NCI-H2107 (cell line): ENCODE measurements at regions not wholly inside any gene's neighbourhood (a gene's known extent, or its start where the extent isn't known, plus 50 kb on each side); places are given as distances from the start of the nearest gene placed in this dataset.

Source experiments
- DNase-seq: peaks from one replicate; lab custom pipeline; 2025; lab: John Stamatoyannopoulos, UW

DNA sequence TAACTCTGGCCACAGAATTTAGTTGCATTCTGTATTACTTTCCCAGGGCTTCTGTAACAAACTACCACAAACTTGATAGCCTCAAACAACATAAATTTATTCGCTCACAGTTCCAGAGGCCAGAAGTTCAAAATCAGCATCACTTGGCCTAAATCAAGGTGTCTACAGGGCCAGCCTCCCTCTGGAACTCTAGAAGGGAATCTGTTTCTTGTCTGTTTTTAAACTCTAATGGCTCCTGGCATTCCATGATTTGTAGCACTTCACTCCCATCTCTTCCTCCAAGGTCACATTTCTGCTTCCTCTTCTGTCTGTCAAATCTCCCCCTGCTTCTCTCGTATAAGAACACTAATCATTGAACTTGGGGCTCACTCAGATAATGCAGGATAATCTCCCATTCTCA lies 151.9 kb upstream of the ARPP21 start:
- DNase-seq: no peak

DNA sequence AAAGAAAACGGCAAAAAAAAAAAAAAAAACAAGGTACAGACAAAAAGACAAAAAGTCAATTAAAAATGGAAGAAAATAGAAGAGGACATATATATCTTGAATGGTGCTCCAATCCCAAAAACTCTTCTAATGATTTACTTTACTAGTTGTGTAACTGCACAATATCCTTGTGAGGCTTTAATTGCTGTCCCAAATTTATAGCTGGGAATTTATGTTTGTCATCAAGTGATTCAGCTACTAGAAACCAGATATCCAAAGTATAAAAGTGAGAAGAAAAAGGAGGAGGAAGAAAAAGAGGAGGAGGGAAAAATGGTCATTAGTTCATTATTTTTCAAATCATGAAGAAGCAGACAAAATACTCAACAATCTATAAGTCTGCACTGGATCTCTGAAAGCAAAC lies 150.8 kb upstream of the ARPP21 start:
- no peak for DNase-seq

DNA sequence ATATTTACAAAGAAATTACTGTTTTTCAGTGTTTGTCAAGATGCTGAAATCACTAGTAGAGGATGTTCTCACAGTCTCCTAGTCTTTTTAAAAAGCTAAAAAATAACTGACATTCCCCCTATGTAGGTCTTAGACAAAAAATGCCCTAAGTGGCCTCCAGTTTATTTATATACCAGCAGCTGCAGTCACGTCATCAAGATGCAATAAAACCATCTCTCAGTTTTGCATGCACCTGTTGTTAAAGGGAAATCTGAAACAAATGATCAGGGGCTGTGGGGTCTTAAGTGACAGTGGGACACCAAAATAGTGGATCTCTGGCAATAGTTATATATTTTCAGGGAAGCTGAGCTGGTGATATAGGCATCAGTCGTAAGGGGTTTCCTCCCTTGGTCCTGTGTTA lies 146.5 kb upstream of the ARPP21 start:
- DNase-seq: no peak

DNA sequence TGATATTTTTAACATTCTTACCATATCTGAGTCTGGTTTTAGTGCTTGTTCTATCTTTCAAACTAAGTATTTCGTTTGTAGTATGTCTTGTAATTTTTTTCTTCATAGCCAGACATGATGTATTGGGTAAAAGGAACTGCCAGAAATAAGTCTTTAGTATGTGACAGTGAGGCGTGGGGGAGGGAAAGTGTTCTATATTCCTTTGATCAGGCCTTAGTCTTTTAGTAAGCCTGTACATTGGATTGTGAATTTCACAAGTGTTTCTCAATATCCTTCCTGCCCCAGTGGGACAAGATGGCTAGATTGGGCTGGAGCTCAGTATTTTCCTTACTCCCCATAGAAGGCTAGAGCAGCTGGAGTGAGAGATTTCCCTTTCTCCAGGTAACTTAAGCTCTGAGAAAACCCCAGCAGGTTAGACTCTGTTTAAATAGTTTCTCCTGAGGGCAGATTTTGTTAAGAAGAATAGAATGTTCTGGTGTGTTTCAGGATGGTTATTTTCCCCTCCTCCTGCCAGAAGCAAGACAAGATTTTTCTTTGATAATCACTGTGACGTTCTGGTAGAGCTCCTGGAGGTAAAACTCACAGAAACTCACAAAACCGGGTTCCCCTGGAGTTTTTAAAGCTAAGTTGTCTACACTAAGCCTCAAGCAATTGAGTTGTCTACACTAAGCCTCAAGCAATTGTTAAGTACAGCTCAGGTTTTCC lies 140.7 kb upstream of the ARPP21 start:
- no peak for DNase-seq

DNA sequence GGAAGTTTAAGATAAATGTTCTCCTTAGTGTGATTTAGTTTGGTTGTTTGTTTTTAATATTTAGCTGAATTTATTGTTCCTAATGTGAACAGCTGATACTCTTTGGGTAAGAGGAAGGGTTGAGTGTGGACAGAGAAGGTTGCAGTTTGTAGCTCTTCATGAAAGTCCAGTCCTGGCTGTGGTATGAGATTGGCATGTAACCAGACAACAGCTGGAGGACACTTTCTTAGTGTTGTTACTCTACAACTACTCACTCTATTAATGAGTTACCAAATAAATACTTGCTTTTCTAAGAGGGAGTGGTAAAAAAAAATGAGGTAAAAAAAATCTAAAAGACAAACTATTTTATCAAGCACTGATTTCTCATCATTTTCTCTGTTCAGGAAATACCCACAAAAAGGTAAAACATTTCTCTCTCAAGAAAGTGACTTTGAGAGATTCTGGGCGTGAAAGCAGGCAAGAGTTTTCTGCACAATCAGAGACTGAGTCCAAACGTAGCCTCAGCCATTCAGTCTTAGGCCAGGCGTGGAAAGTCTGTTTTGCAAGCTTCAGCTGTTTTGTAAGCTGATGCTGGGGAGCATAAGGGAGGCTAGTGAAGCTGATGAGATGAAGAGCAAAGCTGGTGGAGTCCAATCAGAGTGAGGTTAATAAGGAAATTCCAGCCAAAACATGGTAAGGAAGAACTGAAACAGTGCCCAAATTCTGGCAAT lies 138.5 kb upstream of the ARPP21 start:
- no peak for DNase-seq

DNA sequence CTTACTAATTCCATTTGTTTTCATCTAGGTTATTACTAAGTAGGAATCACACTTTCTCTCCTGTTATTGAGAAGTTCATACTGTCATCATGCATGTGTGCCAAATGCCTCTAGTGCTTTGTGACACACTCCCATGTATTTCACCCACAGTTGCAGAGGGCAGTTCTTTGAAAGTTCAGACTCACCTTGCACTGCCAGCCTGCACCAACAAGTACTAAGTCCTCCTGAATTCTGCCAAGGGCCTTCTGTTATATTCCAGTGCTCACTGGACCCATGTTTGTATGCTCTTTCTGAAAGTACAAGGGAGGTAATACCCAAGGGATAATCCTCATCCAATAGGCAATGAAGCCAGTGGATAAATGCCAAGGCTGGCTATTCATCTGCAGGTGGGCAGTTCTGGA lies 136.6 kb upstream of the ARPP21 start:
- DNase-seq: no peak

DNA sequence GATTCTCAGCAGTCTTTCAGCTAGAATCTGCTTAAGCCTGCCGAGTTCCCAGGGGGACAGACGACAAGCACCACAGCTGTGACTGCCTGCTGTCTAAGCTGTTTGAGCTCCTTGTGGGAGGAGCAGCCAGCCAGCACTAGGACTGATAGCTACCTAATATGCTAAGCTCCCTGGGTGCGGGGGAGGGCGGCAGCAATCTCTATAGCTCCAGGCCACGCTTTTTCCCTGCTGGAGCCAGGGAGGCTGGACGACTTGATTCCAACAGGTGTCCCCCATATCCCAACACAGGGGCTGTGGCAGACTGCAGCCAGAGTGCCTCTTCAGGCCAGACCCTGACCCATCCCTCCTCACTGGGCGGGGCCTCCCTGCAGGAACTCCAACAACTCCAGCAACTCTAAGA lies 134.1 kb upstream of the ARPP21 start:
- DNase-seq: peak; percentile 17

DNA sequence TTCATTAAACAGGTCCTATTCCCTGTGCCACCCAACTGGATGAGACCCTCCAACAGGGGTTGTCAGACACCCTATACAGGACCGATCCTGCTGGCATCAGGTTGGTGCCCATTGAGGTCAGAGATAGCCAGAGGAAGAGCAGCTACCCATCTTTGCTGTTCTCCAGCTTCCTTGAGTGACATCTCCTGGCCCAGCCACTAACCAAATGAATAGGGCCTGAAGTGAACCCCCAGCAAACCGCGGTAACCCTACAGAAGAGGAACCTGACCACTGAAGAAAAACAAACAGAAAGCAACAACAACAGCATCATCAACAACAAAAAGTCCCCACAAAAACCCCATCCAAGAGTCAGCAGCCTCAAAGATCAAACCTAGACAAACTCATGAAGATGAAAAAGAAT lies 133.6 kb upstream of the ARPP21 start:
- no peak for DNase-seq

DNA sequence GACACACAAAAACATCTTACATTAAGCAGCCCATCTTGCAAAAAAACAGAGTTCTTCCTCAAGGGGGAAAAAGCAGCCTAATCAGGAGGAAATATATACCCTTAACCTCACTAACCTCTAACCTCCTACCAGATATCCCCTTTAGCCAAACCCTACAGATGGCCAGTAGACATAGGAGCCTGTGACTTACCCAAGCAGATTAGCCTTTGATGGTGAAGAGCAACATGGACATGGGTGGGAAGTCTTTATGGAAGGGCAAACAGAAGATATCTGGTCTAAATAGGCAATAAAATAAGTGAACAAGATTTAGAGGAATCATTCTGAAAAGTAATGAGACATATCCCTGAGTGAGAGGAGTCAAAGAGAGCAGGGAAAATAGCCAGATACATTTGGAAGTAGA lies 119.4 kb upstream of the ARPP21 start:
- no peak for DNase-seq

DNA sequence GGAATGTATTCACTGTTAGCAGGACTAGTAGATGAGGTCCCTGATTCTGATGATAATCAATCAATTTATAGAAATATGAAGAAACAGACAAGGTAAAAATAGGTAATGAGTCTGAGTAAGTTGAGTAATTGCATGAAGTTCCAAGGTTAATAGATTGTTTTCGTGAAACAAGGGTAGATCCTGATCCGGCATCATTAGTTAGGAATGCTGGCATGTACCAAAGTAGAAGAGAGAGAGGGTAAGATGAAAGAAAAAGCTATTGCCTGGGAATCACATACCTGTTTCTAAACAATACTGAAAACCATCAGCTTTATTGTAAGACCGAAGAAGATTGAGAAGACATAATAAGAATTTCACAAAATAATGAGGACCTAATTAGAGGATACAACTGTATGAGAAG lies 118.1 kb upstream of the ARPP21 start:
- no peak for DNase-seq

DNA sequence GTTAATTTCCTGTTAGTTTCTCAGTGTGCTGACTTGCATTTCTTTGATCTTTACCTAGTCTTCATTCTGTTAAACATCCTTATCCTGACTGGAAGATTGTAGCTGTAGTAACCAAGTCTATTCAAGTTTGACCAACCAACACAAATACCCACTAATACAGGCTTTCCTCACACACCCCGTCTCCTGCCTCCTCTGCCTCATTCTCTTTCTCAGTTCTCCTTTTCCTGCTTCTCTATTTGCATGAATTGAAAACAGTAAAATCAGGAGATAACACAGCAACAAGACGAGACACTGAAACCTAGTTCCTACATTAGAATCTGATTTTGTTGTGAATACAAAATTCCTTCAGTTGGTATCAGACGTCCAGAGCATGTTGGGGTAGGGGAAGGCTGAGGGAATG lies 116.9 kb upstream of the ARPP21 start:
- DNase-seq: no peak

DNA sequence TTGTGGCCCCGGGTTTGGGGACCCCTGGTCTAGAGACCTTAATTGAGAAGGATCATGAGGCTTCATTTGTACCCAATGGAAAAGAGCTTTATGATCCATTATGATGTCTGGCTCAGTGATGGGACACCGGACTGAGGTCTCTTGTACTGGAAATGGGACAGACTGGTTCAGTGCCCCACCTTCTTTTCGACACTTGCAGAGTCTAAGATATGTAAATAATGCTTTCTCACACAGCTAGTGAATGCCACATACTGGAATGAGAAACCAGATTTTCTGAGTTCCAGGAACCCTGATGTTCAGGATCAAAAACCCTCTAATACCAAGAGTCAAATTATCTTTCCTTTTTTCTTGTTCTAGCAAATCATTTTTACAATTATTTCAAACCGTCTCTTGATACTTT lies 116.3 kb upstream of the ARPP21 start:
- DNase-seq: no peak

DNA sequence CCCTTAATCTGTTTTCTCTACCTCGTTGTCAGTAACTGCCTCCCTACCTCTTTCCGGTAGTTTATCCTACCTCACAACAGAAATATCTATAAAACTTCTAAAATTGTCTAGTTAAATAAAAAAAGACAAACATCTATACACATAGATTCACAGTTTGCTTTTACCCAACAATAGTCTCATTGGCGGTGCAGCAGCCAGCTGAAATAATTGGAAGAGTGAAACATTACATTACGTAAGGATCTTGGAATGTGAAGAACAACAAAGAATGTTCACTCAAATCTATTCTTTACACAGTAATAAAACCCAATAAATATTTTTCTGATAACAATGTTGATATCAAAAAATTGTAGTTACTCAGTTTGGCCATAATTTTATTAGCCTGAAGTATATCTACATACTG lies 115.5 kb upstream of the ARPP21 start:
- no peak for DNase-seq

DNA sequence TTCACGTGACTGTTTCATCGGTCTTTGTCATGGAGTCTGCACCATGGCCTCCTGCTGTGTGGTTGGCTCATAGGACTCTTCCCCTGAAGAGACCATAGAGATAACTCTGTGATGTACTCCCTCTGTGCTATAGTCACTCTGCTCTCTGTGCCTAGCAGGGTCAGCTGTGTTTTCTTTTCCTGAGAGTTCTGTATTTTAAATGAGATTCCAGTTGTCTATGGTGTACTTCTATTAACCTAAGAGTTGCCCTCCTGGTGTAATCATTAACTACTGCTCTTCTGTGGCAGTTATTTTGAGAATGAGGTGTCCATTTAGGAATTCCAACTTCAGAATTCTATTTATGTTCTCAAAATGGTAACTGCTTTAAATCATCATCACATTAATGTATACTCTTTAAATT lies 114.5 kb upstream of the ARPP21 start:
- no peak for DNase-seq

DNA sequence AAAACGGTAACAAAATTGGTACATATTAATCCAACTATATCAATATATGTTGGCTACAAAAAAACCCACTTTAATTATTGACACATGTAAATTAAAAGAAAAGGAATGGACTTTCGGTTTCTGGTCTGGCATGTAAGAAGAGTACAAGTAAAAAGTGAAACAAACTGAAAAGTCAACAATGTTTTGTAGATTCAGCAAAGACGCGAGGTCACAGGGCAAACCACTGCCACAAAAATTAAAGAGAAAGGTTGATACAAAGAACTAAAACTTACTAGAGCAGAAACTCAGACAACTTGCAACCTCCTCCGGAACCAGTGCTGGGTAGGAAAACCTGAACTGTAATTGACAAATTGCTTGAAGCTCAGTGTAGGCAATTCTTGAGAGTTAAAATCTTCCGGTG lies 110.6 kb upstream of the ARPP21 start:
- no peak for DNase-seq

DNA sequence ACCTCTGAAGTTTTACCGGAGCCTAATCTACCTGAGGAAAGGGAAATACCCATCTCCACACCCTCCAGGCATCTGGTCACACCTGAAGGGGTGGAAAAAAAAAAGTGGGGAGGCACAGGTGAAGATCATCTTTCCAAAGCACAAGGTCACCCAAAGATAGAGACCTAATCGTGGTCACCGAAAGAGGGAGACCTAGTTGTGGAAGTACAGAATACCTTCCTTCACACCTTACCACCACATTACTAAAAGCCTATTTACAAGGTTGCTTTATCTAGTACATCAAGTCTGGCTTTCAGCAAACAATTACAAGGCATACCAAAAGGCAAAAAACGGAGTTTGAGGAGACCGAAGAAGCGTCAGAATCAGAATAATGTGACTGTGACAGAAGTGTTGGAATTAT lies 110.0 kb upstream of the ARPP21 start:
- DNase-seq: no peak

DNA sequence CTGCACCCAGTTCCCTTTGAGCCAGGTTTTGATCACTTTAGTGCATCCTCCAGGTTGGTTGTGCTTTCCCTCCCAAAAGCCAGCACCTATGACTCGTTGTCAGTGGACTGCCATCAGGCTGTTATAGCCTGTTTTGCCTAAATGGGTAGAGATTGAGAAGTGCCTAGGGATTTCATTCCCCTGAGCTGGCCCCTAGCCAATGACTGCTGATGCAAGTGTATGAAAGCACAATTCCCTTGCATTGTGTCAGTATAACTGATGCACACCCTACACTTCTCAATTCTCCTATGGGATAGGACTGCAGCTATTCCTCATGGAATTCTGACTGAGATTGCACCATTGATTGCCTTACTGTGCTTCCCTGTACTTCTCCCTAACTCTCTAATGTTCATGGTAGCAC lies 102.1 kb upstream of the ARPP21 start:
- DNase-seq: peak; percentile 0

DNA sequence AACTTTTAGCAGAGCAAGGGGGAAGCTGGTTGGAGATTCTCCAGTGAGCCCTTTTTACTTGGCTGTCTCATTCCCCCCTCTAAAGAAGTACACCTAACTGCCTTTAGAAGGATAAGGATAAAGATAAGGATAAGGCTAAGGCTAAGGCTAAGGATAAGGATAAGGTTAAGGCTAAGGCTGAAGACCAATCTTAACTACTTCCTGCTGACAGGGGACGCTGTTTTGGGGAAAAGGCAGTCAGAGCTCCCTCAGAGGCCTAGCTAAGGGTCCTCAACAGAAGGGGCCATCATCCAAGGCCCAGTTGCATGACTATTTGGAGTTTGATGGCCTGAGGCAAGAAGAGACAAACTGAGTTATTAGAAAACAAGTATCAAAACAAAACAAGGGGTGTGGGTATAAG lies 94.3 kb upstream of the ARPP21 start:
- no peak for DNase-seq

DNA sequence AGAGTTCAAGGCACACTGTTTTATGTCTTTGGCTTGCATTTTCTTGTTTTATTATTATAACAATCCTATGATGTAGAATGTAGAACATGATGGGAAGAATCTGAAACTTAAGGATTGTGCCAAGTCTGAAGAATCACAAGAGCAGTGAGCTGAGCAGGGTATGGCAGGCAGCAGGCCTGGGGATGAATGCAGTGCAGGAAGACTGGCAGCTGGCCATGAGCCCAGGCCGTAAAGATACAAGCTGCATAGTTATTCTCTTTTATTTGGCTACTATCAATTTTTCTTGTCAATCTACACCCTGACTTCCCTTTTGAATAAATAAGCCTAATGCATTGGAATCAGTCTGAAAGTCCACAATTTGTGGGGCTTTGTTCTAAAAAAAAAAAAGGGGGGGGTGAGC lies 89.6 kb upstream of the ARPP21 start:
- no peak for DNase-seq

DNA sequence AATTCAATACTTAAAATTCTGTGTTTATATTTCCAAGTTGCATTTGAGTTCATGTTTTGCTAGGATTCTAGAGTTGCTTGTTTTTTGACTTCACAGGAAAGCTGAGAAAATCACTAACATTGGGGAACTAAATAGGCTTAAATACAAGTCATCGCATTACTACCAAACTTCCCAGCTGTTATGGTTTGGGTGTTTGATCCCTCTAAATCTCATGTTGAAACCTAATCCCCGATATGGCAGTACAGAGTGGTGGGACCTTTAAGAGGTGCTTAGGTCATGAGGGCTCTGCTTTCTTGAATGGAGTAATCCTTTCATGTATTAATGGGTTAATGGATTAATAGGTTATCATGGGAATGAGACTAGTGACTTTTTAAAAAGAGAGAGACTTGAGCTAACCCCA lies 77.2 kb upstream of the ARPP21 start:
- no peak for DNase-seq

DNA sequence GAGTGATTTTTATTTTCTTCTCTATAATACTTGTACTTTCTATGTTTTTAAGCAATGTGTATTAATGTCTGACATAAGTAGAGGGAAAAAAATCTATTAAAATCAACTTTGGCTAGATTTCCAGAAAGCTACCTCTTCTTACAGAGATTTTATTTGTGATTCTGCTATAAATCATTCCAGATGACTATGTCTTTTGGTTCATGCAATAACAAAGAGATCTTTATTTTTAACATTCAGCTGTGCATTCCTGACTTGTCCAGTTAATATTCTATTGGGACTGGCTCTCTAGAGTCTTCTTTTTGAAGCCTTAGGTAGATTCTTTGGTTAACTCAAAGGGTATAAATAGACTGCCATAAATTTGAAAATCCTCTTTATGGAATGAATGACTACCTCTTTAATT lies 74.3 kb upstream of the ARPP21 start:
- DNase-seq: no peak
